ENCODE measurements at regions not wholly inside any gene's neighbourhood (a gene's known extent, or its start where the extent isn't known, plus 50 kb on each side); places are given as distances from the start of the nearest gene placed in this dataset.
"Not testable (repeated sequence)": the region's sequence is repeated elsewhere in the genome, so short reads cannot be mapped to it uniquely, and the experiment has no call there.

DNA sequence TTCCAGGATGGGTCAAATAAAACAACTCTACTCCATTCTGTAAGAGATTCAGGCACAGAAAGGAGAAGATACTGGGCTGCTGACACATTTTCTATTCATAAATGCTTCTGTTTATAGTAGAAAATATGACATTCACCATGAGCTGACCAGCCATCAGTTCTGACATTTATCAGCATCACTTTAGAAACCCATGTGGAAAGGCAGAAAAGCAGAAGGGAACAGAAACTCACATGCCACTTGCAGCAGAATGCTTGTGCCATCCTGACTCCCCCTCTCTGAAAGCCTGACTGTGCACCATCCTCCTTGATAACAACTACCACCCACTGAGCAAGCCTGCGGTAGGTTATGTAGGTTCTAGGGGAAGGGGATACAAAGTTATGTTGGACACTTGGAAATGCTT lies 527.7 kb downstream of the TTLL7 start:
- DNase-seq (ENCODE audit: low read depth), result not testable (repeated sequence)

DNA sequence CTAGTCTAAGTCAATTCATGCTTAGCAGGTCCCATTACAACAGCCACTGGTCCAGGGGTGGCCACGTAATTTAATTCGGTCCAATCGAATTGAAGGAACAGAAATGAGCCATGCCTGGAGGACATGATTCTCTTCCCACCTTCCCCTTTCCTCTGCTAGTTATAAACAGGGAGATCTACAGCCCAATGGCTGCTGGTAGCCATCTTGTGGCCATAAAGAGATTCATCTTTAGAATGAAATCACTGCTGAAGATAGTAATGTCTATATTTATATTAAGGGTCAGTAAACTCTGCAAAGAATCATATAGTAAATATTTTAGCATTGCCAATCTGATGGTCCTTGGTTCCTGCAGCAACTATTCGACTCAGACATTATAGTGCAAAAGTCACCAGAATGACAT lies 530.6 kb downstream of the TTLL7 start:
- DNase-seq (ENCODE audit: low read depth), result not testable (repeated sequence)

DNA sequence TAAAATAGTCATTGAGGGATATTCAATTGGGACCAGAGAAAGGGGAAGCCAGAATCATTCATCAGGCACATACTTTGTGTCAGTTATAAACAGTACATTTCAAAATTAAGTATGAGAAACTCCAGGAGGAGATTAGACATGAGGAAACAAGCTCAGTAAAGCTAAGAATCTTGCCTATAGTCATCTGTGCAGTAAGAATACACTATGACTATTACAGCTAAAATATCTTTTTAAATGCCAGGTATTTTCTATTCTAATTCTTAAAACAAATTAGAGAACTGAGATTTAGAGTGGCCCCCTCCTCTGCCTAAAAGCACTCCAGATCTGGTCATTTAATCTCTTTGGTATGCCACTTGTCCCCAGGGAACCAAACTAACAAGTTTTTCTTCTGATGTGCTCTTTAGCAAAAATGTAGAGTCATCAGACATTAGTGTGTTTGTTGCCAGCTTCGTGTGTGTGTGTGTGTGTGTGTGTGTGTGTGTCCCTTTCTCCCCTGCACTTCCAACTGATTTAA lies 541.1 kb downstream of the TTLL7 start:
- not testable (repeated sequence) for DNase-seq (ENCODE audit: low read depth)

DNA sequence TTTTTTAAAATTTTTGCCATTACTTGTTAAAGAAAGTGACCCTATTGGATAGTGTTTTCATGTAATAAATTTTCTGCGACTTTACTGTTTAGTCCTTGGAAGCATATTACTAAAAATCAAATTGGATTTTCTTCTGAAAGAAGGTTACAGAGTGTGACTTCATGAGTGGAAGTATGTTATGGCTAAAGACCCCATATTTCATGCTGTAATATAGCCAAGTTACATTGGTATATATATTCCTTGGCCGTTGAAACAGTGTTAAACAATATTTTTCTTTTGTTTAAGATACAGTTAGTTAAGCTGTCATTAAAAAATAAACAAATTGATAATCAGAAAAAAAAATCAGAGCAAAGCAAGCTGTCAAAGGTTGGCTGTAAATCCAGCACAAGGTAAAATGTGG lies 541.7 kb downstream of the TTLL7 start:
- not testable (repeated sequence) for DNase-seq (ENCODE audit: low read depth)

DNA sequence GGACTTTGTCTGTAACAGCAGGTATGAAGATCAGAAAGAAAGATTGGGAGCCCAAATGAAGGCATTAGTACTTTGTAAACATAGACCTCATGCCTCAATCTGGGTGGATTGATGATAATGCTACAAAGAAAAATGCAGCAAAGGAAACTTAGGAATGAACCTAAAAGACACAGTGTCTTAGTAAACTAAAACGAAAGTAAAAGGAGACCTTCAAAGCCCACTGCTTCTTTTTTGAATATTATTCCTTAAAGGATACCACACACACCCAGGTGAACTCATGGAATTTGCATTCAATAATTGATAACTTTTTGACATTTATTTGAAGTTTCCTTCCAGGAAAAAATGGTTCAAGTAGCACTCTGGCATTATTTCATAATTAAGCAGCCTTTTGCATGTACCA lies 543.2 kb downstream of the TTLL7 start:
- DNase-seq (ENCODE audit: low read depth), result not testable (repeated sequence)

DNA sequence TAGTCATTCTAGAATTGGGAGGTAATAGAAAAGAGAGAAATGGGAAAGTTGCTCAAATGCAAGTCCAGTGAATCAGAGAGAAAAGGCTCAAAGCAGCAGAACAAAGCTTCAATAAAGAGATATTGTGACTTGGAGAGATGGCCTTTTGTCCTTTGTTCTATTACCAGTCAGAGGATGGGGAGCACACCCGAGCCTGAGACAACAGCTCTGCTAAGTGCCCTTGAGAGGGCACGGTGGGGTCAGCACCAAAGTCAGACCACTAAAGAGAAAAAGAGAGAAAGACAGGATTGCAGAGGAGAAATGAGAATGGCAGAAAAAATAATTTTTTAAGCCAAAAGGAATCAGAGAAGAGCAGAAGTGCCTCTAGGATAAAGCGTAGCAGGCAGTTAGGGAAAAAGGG lies 553.1 kb downstream of the TTLL7 start:
- not testable (repeated sequence) for DNase-seq (ENCODE audit: low read depth)

DNA sequence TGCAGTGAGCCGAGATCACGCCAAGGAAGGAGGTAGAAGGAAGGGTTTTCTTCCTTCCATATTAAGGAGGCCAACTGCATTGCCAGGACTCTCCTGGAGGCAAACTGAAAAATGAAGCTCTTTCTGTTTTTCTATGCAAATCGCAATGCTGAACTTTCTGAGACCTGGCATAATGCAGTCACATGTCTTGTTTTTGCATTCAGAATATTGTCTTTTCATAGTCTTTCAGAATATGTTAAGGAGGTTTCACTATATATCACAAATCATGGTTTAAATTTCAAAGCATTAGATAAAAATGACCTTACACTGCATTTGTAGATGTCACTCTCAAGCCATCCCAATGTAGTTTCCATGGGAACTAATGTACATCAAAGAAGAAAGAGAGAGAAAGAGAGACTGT lies 556.5 kb downstream of the TTLL7 start:
- DNase-seq (ENCODE audit: low read depth), result not testable (repeated sequence)

DNA sequence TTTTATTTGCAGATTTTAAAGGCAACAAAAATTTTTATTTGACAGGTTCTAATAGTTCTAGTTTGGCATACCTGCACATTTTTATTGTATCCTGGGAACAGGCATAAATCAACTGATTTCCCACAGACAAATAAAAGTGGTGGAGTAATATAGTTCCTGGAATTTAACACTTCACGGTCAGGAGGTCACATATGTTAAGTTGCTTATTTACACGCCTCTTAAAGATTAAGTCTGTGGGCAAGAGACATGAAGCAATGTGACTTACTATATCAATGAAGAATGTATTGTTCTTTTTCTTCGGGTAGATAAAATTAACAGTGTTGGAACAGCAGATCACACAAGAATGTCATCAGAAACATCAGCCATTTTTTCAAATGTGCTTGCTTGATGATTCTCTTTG lies 558.3 kb downstream of the TTLL7 start:
- not testable (repeated sequence) for DNase-seq (ENCODE audit: low read depth)

DNA sequence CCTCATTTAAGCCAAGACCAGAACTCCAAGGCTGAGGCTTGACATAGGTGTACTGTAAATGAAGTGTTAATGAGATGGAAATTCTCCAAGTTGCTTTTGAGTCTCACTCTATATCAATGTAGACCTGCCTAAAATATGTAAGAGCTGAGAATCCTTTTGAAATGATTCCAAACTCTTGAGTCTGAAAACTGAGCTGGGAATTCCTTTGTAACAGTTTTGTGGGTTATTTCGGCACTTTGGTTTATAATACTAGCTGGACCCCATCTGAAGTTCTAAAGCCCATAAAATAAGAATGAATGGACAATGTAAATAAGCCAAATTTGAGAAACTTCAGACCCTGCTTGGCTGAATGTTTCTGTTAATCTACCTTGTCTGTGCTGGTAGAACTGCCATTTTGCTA lies 558.9 kb downstream of the TTLL7 start:
- DNase-seq (ENCODE audit: low read depth), result not testable (repeated sequence)

DNA sequence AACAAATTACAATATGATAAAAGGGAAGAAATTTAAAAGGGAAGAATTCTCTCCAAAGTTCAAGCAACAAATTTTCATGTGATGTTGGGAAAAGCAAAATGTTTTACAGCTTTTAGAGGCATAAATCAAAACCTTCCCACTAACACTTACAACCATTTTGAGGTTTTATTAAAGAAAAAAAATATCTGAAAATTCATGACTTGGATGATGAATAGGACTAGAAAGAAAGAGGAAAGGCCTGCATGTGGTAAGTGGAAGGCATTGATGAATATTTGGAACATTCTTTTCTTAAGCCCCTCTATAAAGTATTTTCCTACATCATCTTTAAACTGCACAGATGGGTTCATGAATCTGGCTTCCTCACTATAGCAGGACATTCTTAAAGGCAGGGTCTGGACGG lies 560.6 kb downstream of the TTLL7 start:
- DNase-seq (ENCODE audit: low read depth), result not testable (repeated sequence)

DNA sequence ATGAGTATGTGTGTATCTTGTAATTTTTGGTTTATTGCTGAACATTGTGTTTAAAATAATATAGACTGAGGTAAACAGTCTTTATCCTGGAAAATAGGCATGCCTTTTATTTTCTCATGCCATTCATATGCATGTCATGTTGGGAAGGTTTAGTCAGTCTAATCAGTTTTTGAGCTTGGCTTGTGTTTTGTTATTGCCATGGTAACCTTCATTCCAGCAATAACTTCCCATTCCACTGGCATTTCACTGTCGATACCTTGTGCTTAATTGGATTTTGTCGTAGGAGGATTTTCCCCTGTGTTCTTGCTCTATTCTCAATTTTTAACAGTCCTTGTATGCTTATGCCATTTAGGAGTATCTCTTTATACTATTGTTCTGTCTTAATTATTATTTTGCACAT lies 563.6 kb downstream of the TTLL7 start:
- DNase-seq (ENCODE audit: low read depth), result not testable (repeated sequence)

DNA sequence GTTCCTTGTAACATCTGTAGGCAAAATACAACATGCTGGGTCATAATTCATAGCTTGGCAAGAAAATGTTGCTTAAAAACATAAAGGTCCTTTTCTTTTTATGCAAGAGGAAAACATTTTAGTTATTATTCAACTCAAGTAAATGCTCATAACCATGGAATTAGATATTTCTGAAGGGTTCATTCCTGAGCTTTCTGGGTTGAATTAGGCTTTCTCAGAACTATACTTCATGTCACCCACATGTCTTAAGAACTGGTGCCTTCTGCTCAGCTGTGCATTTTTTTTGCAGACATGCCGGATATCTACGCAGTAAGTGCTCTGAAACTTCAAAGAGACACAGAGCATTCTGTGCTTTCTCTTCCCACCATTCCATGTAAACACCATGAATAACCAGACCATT lies 571.4 kb downstream of the TTLL7 start:
- not testable (repeated sequence) for DNase-seq (ENCODE audit: low read depth)

DNA sequence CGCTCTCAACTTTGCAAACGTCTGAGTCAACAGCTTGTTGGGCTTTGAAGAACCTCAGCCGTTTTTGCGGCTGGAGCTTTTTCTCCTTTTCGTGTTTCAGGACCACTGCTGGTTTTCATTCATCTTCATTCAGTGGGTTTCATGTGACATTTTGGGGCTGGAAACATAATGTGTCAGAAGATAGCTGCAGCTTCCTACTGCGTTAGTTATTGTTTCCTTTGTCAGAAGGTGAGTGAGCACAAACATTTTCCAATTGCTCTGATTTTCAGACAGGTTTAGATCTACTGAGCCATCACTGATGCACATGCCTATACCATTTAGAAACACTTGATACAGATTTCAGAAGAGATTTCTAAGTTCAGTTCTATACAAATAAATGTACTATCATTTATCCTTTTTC lies 575.5 kb downstream of the TTLL7 start:
- DNase-seq (ENCODE audit: low read depth), result not testable (repeated sequence)

DNA sequence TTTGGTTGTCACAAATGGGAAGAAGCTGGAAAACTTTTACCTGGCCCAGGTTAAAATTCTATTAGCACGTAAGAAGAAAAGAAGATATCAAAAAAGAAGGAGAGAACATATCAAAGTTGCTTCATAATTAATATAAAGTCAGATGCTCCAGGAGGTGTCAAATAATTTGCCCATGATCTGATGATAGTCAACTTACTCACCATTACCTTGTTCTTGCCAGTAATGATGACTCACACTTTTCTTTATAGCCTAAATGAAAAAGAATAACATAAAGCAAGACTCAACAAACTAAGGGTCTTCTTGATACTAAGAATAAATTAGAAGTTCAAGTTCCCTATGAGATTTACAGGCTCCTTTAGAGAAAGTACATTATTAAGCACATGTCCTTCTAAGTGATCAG lies 580.4 kb downstream of the TTLL7 start:
- no peak for DNase-seq (ENCODE audit: low read depth)

DNA sequence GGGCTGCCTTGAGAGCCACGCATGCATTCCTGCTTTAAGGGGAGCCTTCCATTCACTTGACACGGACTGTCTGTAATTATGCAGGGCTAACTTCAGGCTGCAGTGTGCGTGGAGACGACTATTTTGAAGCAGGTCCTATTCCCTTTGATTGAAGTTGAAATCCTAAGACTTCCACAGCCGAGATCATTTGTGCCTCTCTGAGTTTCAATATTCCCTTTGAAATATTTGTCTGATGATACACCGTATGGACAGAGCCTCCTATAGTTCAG lies 585.2 kb downstream of the TTLL7 start:
- DNase-seq (ENCODE audit: low read depth), result not testable (repeated sequence)

DNA sequence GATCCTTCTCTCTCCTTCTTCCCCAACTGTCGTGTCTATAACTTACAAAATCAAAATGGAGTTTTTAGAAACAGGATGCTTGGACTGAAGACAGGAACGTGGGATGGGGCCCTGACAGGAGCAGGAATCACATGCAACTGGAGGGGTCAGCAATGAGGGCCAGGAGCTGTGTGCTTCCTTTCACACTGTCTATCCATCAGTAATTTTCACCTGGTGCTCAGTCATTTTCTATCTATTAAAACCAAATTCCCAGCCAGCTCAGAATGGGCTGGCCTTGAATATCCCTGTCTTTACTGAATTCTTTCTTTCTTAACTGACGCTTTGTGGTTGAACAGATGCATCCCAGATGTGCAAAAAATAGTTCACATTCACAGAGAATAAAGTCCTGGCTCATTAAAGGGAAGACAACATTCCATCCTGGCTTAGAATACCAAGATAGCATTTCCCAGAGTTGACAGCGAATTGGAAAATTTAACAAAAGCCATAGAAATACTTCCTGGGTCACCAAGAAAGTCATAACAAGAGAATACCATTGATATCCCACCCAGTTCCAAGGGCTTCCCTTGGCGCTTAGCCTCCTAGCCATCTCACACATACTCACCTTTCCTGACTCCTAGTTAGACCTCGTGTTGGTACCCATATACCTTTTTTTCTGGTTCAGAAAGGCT lies 588.1 kb downstream of the TTLL7 start:
- DNase-seq (ENCODE audit: low read depth), result peak; percentile 12

DNA sequence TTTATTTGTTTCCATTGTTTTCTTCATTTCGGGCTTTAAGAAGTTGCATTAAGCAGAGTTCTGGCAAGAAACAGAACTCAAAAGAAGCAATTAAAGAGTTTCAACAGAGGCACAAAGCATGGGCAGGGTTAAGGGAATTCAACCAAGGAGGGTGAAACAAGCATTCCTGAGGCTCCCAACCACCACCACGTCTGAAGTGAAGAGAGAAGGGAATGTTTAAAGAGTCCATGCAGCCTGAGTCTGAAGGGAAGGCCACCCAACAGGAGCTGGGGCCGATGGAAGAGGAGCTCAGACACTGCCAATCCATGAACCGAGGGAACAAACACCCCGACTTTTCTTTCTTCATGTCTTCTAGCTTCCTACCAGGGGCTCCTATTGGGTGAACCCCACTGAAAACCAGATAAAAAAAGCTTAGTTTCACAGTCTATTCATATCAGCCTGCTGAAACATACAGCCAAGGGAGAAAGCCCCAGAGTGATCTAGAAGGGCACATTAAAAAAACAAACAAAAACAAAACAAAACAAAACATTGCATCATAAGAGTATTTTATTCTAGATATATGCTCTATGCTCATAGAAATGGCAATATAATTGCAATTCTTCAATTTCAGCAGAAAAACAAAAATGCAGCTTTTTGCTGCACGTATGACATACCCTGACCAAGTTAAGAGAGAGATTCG lies 592.1 kb downstream of the TTLL7 start:
- not testable (repeated sequence) for DNase-seq (ENCODE audit: low read depth)

DNA sequence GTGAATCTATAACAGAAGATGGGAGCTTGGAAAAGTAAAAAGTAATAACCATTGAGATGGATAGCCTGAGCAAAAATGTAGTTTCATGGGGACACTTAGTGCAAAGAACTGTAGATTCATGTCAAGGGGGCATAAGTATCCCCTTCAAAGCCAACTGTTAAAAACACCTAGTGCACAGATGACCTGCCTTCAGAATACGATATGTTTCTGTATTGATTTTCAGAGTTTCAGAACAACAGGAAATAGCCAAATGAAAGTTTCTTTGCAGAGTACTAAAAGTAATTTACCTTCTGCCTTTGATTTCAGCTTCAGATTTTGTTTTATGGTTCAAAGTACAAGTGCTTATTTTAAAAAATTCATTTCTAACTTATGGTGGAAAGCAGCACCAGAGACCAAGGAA lies 593.1 kb downstream of the TTLL7 start:
- not testable (repeated sequence) for DNase-seq (ENCODE audit: low read depth)

DNA sequence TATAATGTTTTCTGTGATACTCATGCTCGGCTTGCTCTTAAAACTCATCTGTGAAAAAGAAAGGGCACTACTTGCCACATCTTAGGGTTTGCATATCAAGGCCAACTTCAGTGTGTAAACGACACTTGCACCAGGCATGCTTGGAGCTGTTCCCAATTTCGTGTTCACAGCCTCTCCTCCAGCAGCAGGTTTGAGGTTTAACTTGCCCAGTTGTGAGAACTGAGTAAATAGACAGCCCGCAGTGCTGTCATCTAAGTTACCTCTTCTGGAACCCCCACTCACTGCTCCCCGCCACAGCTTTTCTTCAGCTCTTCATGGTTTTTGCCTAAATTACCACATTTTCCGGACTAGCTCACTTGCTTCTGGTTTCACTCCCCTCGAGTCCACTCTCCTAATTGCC lies 595.4 kb downstream of the TTLL7 start:
- not testable (repeated sequence) for DNase-seq (ENCODE audit: low read depth)

DNA sequence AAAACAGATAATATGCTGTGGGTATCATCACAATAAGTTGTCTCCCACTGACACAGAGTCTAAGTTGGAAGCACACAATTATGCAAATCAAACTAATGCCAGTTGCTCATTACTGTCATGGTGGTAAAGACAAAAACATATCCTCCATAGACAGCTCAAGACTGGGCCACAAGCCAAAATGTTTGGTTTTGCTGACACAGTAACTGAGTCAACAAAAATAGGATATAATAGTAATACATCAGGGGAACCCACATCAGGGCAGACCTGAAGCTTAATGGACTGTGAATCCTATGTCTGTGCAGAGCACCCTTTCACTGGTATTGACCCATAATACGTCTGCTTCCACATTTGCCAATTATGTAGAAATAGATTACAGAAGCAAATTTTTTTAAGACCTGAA lies 597.8 kb downstream of the TTLL7 start:
- not testable (repeated sequence) for DNase-seq (ENCODE audit: low read depth)

DNA sequence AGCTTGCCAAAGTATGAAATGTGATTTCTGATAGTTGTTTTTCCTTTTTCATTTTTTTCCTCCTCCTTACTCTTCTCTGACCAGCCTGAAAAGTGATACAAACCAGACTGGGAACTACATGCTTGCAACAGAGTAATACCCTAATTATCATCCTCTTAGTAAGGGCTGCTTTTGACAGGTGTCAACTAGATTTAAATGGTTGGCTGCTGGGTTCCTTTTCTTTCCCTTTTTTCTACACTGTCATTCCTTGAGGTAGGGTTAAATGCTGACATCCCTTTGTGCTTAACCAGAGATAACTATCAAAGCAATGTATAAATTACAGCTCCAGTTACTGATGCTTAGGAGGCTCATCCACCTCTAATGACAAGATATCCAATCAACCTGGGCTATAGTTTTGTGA lies 598.8 kb downstream of the TTLL7 start:
- DNase-seq (ENCODE audit: low read depth), result not testable (repeated sequence)

DNA sequence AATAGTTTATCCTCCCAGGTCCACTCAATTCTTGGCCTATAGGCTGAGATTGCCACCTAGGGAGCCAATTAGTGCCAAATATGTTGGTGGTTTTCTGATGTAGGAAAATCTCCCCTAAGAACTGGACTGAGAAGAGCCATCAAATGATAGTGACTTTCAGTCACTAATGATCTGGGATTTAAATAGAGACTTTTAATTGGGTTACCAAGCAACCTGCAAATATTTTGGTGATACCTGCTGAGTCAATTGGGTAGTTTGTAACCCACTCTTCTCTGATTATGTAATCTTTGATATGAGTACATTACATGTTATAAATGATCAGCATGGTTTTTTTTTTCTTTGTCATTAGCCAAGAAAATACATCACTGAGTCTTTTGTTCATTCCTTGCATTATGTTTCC lies 600.8 kb downstream of the TTLL7 start:
- not testable (repeated sequence) for DNase-seq (ENCODE audit: low read depth)

DNA sequence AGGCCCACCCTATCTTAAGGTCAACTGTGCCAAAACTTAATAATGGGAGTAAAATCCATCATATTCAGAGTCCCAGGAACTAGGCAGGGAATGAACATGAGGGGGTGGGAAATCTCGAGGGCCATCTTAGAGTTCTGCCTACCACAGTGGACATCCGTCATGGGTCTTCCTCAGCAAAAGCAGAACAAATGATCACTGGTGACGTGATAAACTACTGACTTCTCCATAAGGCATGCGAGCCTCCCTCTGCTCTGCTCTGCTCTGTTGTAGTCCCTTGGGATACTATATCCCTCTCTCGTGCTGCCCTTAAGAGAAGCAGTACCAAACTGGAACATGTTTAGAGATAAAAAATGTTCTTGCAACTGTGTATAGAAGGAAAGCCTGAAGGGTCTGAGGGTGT lies 603.8 kb downstream of the TTLL7 start:
- not testable (repeated sequence) for DNase-seq (ENCODE audit: low read depth)

DNA sequence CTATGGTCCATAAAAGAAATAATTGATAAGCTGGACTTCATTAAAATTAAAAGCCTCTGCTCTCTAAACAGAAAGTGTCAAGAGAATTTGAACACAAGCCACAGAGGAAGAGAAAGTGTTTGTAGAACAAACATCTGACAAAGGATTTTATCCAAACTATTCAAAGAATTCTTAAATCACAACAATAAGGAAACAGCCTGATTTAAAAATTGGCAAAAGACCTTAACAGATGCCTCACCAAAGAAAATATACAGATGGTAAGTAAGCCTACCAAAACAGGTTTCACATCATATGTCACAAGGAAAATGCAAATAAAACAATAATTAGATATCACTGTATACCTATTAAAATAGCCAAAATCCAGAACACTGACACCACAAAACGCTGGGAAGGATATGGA lies 612.0 kb downstream of the TTLL7 start:
- DNase-seq (ENCODE audit: low read depth), result not testable (repeated sequence)

Data from GM04504 (cell line).